Neural cell (in vitro differentiated cells): ENCODE measurements at regions not wholly inside any gene's neighbourhood (a gene's known extent, or its start where the extent isn't known, plus 50 kb on each side); places are given as distances from the start of the nearest gene placed in this dataset.

Experiments used
- CTCF ChIP-seq: fragments of 450-650 bp; IDR thresholded peaks from 2 replicates; pipeline ENCODE4 v1.5.1; 2014; ENCODE audit warnings: antibody characterized with exemption, mild to moderate bottlenecking, moderate library complexity; ENCODE audit not compliant: poor library complexity, severe bottlenecking
- REST ChIP-seq: IDR thresholded peaks from 2 replicates; pipeline ENCODE4 v1.6.1; 2012; ENCODE audit warnings: borderline replicate concordance

- TF ChIP-seq REST: no peak
- no peak for TF ChIP-seq CTCF
Measured at GRCh38 chr5:178793696-178794095, 63.2 kb upstream of the ZNF354A start.
